ENCODE measurements at regions not wholly inside any gene's neighbourhood (a gene's known extent, or its start where the extent isn't known, plus 50 kb on each side); places are given as distances from the start of the nearest gene placed in this dataset.

- TF ChIP-seq EZH2 (IDR thresholded peaks at IDR 0.05) (no peak), POLR2AphosphoS5 (IDR thresholded peaks at IDR 0.05; ENCODE audit: borderline replicate concordance, low read depth, low read length) (no peak), FOXP2 (optimal IDR thresholded peaks at IDR 0.05; ENCODE audit: control extremely low read depth, extremely low read length, insufficient read depth) (no peak)
Observed at GRCh38 chr1:86289161-86289560, 107.0 kb downstream of the ODF2L start.
